Panc1 (cell line): ENCODE measurements at regions not wholly inside any gene's neighbourhood (a gene's known extent, or its start where the extent isn't known, plus 50 kb on each side); places are given as distances from the start of the nearest gene placed in this dataset.

Experiments
- CTCF ChIP-seq: fragments of 450-650 bp; IDR thresholded peaks from 2 replicates; pipeline ENCODE4 v1.5.1; 2017; ENCODE audit warnings: mild to moderate bottlenecking
- POLR2AphosphoS5 ChIP-seq: IDR thresholded peaks from 2 replicates; pipeline ENCODE4 v1.6.1; 2012; ENCODE audit warnings: mild to moderate bottlenecking, low read depth, low read length, moderate library complexity
- REST ChIP-seq, 2 experiments: IDR thresholded peaks; 2 replicates each; pipeline ENCODE4 v1.6.1; 2011 to 2012; ENCODE audit warnings: low read depth in 2 of 2, control low read depth in 1 of 2, low read length in 1 of 2, mild to moderate bottlenecking in 1 of 2, moderate library complexity in 1 of 2; ENCODE audit not compliant: insufficient read depth in 1 of 2
- SIN3A ChIP-seq: IDR thresholded peaks from 2 replicates; pipeline ENCODE4 v1.6.1; 2012; ENCODE audit warnings: low read depth, mild to moderate bottlenecking, low read length, moderate library complexity, borderline replicate concordance; ENCODE audit not compliant: insufficient read depth
- TCF7L2 ChIP-seq: IDR thresholded peaks from 2 replicates; pipeline ENCODE4 v1.6.1; 2011; ENCODE audit warnings: mild to moderate bottlenecking, low read depth, low read length, inconsistent platforms

GRCh38 chr19:28063702-28064101 is 1149.2 kb downstream of the UQCRFS1 start:
- TF ChIP-seq CTCF (no peak), TCF7L2 (no peak), POLR2AphosphoS5 (no peak), REST (IDR thresholded peaks at IDR 0.05; ENCODE audit: insufficient read depth in 1 of 2, low read depth in 2 of 2, low read length in 1 of 2) (no peak), SIN3A (no peak)
